HG03571 (cell line): ENCODE measurements at regions not wholly inside any gene's neighbourhood (a gene's known extent, or its start where the extent isn't known, plus 50 kb on each side); places are given as distances from the start of the nearest gene placed in this dataset.
"Not testable (repeated sequence)": the region's sequence is repeated elsewhere in the genome, so short reads cannot be mapped to it uniquely, and the experiment has no call there.

Source experiments
- ATAC-seq: cut with Tn5 transposase; IDR thresholded peaks from one replicate; pipeline ENCODE4 v1.9.1; 2021; ENCODE audit not compliant: unreplicated experiment

DNA sequence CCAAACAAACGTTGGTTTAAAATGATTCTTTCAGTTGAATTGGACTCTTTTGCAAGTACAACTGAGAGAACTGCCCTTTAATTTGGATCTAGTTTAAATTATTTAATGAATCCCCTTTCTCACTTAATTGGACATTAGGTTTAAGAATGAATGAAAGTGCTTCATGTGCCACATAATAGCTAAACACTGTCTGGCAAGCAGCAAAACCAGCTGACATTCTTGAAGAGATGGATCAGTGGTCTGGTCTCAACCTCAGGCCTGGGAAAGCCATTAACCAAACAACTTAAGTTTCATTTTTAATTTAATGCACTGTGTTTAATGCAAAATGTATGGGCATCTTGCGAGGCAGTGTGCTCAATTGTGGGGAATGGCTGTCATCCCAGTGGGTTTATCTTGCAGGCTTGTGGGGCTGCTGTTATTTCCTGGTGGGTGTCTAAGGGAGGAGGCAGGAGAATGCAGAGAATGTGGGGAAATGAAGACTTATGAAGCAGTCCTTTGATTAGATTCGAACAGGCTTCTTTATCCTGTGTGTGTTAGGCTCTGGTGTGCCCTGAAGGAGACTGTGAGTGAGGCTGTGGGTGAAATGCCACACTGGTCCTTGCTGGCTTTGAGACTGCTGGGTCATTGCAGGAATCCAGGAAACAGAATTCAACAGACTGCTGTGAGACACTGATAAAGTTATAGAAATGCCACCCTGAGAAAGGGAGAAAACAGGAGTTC is 144.1 kb upstream of the PELI2 start:
- ATAC-seq: no peak

DNA sequence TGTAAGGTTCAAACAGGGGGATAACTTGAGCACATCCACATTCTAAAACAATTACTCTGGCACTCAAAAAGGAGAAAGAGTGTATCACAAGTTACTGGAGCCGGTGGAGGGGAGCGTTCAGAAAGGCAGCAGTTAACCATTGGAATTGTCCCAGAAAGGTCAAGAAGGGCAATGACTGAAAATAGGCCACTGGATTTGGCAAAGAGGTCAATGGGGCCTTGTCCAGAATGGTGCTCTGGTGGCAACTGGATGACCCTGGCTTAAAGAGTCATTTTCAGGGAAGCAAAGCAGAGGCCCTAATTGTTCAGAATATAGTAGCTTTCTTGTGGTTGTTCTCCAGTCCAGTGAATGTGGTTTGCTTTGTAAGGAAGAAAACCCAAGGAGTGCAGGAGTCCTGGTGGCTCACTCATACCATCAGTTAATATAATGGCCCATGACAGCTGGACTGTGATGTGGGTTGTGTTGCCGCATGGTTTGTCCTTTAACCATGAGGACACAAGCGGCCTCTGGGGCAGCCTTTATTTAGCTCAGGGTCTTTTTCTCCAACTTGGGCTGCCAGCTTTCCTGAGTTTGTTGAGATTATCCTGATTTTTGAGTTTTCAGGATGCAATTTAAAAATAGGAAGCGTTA is 142.8 kb upstream of the PELI2 start:
- no peak for ATAC-seq

DNA sequence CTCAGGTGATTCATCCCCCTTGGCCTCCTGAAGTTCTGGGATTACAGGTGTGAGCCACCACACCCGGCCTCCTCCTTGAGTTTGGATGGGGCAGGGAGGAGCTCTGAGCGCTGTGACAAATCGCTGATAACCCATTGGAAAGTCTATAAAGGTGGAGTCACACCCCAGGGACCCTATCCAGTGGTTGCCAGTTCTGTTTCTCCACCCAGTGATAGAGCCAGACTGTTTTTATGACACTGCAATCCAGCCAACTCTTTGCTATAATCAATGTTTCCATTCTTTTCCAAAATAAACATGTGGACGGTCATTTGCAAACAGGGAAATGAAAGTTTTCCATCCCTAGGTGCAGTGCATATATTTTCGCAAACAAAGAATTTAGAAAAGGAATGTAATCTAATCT is 142.0 kb upstream of the PELI2 start:
- no peak for ATAC-seq

DNA sequence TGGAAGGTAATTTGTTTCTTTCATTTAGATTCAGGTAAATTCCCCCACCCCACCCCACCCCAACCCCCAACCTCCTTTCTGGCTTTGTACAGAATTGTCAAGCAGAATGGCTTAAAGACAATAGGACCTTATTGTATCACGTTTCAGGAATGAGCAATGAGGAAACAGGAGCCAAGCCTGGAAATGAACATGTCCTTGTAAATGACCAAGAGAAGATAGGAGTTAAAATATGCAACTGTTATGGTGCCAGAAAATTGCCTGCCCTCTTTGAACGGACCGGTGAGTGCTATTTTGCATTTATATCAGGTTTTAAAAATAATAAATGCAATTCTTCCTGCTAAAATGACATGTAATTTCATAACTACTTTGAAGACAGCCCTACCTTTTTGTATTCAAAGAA is 141.6 kb upstream of the PELI2 start:
- ATAC-seq: no peak

DNA sequence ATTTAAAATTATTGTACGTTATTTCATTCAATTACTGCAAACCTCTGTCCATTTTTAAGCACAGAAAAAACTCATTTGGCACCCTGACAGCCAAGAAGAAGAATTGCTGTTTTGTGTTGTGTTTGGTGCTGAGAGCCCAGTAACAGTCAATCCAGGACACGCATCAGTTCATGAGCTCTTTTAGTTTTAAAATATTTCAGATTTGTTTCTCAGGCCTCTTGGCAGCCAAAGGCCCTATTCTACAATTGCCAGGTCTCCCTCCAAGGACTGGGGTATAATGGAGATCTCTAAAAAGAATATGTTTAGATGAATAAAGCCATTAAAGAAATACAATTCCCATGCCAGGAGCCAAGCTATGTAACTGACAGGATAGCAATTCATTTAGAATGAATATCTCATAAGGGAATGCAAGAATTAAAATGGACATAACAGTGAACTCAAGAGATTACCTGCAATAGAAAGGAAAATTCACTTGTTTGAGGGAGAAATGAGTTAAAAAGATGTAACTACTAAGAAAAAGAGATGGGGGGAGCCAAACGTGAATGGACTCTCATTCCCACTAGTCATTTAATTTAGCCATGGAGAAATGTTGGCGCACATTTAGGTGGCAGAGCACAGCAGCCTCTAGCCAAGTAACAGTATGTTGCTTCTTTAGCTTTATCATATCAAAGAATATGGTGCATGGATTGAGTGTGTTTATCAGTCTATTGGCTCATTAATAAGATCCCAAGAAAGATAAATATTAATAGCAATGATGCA is 140.6 kb upstream of the PELI2 start:
- ATAC-seq: no peak

DNA sequence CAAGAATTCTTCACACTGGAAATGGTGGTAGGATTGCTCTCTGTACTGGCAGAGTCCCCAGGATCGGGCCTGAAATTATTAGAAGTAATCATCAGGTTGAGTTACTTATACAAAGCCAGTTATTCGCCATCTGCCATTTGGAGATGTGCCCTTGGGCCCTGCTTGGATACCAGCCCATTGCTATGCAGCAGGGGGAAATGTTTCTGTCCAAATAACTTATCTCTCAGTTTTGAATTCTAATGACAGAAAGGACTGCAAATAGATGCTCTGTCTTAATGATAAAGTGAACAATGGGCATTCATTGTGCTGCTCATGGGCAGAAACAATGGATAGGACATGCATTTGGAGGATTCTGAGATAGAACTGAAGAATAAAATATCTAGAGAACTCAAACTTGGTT is 139.1 kb upstream of the PELI2 start:
- ATAC-seq: no peak

DNA sequence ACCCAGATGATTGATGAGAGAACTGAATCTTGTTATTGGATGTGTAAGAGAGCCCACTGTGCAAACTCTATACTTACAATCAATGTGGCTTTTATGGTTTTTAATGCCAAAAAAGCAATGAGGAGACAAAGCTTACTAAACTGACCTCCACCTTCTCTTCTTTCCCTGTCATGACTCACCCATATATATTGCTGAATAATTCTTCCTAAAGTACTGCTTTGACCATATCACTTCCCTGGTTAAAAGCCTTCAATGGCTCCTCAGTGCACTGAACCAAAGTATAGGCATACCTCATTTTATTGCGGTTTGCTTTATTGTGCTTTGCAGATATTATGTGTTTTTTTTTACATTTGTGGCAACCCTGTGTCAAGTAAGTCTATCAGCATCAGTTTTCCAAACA is 138.4 kb upstream of the PELI2 start:
- no peak for ATAC-seq

DNA sequence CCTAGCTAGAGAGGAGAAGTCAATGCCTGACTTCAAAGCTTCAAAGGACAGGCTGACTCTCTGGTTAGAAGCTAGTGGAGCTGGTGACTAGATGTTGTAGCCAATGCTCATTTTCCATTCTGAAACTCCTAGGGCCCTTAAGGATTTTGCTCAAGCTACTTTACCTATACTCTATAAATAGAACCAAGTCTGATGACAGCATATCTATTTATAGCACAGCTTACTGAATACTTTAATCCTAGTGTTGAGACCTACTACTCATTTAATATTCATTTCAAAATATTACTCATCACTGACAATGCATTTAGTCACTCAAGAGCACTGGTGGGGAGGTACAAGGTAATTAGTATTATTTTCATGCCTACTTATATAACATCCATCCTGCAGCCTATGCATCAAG is 137.2 kb upstream of the PELI2 start:
- no peak for ATAC-seq

DNA sequence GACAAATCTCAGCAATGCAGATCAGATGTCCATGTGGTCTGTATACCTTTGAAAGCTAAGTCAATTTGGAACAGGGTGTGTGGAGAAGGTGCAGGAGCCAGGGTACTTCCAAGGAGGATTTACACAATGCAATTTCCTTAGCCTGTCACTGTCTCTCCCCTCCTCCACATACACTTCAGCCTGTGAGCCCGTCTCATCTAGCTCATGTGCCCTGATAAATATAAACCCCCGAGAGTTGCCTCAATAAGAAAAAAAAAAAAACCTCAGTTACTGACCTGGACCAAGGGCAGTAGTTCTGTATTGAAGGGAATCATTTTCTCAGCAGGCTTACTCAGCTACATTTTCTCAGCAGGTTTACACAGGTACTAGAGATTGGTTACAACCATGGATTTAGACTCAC is 132.1 kb upstream of the PELI2 start:
- no peak for ATAC-seq

DNA sequence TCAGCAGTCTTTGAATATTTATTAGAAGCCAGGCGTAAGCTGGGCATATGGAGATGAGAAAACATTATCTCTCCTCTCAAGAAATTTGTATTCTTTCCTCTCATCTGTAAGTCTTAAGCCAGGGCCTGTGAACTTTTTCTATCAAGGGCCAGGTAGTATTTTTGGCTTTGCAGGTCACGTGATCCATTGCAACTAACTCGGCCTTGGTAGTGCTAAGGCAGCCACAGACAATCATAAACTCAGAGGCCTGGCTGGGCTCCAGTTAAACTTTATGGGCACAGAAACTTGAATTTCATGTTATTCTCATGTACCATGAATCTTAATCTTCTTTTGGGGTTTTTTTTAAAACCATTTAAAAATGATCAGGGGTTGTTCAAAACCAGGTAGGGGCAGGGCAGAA is 117.4 kb upstream of the PELI2 start:
- no peak for ATAC-seq

DNA sequence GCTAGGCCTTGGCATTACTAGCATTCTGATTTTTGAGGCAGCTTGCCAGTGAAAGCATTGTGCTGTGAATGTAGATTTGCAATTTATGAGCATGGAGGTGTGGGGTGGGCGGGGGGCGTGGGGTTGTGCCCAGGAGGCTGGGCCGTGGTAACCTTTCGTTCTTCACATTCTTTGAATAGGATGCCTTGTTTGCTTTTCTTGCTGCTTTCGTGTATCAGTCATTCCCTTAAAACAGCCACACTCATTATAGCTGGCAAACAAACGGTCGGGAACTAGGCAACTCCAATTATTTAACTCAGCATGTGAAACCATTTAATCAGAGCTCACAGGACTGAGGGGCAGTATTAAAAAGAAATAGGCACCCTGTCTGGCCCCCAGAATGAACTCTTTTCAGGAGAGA is 115.9 kb upstream of the PELI2 start:
- ATAC-seq: no peak

DNA sequence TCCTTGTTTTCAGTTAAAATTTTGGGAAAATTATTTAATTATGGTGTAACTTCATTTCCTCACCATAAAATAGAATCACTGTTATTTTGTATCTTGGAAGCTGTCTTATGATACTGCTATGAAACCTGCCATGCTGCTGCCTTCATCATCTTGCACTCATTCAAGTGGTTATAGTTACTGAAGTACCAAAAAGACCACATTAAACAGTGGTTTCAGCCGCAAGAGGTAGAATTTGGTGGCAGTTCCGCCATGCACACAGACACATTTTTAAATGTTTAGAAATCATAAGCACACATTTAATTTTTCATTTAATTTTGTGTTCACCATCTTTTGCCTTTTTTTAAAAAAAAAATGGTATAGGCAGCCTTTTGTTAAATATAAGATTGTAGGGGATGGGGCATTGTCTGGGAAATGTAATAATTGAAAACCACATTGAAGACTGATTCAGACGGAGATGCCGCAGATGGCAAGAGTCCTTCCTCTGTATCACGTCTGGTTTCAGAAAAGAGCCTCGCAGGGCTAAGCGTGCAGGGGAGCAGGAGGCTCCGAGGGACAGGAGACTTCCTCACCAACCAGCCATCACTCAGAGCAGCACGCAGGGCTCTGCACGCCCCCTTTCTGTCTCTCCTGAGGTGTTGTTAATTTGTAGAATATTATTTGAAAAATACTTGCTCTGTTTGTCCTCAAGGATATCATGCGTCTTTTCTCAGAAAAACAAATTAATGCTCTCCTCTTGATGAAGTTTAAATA is 115.2 kb upstream of the PELI2 start:
- no peak for ATAC-seq

DNA sequence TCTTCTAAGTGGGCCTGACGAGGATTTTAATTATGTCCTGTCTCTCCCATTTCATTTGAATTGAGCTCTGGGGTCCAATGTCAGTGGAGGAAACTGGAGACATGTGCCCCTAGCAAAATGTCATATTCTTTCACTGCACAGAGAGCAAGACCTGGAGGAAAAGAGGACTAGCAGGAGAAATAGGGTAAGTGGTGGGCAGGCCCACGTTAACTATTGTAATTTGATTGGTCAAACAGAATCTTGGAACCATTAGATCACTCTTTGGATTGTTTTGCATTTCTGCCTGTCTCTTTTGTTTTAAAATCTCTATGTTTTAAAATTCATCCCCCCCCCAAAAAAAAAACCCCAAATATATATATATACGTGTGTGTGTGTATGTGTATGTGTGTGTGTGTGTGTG is 113.9 kb upstream of the PELI2 start:
- no peak for ATAC-seq

DNA sequence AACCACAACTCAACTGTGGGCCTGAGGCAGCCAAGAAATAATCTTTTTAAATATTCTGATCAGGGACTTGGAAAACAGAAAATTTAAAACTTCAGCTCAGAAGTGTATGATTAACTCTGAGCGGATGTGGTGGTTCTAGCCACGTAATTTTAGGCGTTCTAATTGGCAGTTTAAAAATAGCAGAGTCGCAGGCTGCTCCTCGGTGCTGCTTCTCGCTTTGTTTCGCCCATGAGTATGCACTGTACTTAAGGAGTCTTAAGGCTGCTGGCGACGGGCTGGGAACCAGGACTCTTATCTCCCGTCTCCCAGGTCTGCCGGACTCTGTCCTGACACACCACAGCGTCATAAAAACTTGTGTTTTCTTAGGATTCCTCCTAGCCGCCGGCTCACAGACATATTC is 113.4 kb upstream of the PELI2 start:
- peak; percentile 58 for ATAC-seq

DNA sequence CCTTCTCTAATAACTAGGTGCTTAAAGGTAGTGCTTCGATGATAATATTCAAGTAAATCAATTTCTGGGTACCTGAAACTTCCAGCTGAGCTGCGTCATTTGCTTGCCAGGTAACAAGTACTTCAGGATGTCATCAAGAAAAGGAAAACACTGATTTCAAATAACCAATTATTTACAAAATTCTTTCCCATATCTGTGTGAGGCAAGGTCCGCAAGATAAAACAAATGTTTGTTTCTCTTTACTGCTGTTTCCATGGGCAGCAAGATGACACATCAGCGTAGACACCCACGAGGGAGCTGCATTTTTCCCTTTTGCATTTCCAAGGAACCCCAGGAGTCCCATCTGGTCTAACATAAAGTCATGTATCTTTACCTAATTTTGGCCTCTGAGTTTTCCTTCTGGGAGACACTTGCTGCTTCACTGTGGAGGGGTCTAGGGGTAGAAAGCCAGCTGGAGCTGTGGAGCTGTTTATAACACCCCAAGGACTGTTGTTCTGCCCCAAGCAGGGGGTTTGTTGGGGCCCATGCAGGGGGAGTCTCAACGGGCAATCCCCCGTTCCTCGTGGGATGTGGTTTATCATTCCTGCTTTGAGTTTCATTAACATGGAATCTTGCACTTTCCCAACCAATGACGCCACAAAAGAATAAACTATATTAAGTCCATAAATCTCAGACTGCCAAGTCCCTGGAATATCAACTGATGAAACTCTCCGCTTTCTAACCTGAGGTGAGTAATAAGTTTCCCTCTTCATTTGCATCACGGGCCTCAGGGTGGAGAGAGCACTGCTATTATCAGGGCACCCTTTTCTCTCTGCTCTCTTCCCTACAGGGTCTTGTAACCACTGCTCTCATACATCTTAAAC is 112.8 kb upstream of the PELI2 start:
- no peak for ATAC-seq

DNA sequence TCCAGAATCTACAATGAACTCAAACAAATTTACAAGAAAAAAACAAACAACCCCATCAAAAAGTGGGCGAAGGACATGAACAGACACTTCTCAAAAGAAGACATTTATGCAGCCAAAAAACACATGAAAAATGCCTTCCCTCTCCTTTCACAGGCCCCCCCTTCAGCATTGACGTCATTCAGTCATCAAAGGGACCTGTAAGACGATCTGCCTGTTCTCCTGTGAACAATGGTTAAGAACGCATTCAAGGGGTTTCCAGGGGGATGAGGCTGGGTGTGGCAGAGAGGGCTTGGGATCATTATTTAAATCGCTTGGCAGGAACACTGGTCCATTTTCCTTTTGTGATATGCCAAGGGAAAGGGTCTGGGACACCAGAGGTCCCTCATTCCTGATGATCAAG is 110.7 kb upstream of the PELI2 start:
- ATAC-seq: not testable (repeated sequence)

DNA sequence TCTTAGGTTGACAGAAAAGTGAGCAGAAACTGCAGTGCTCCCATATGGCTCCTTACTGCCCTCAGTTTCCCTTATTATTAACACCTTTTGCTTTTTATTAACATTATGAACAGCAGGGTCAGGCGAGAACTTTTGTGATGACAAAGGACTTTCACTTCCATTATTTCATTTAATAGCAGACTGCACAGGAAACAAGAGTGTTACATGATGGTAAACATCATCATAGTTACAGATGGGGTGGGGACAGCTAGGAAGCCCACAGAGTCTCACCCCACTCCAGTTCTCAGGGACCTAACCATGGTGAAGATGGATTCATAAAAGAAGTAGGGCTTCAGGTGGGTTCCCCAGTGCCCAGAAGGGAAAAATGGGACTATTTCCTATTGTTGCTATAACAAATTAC is 110.1 kb upstream of the PELI2 start:
- ATAC-seq: no peak

DNA sequence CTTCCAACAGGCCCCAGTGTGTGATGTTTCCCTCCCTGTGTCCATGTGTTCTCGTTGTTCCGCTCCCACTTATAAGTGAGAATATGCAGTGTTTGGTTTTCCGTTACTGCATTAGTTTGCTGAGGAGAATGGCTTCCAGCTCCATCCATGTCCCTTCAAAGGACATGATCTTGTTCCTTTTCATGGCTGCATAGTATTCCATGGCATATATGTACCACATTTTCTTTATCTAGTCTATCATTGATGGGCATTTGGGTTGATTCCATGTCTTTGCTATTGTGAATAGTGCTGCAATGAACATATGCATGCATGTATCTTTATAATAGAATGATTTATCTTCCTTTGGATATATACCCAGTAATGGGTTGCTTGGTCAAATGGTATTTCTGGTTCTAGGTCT is 109.5 kb upstream of the PELI2 start:
- not testable (repeated sequence) for ATAC-seq

DNA sequence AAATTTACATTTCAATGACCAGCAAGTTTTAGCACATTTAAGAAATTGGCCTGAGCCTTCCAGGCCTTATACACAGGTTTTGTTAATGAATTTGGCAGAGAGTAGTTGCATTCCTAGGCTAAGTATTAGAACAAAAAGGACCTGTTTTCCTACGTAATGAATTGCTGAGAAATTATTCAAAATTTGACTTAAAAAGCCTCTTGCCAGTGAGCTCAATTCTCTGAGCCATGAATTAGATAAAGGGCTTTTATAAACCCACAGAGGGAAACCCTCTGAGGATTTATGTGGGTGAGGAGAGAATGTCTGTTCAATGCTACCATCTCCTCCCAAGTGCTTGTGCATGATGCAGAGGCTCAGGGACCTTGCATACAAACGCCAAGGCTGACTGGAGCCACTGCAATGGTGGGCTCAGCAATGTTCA is 94.5 kb upstream of the PELI2 start:
- no peak for ATAC-seq

DNA sequence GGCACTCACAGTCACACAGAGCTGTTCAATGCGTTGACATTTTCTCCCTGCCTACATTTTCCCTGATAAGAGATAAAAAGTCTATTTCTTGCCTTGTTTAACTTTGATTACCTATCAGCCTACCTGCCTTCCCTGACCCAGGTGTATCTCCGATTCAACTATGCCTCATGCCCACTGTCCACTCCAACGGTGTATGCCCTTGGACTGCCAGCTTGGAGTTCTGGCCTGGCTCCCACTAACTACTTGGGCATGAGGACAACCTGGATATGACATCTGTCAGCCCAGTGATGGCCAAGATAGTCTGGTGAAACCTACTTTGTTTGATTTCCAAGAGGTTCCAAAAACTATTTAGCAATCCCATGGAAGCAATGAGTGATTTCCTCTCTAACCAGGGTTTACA is 93.0 kb upstream of the PELI2 start:
- ATAC-seq: no peak

DNA sequence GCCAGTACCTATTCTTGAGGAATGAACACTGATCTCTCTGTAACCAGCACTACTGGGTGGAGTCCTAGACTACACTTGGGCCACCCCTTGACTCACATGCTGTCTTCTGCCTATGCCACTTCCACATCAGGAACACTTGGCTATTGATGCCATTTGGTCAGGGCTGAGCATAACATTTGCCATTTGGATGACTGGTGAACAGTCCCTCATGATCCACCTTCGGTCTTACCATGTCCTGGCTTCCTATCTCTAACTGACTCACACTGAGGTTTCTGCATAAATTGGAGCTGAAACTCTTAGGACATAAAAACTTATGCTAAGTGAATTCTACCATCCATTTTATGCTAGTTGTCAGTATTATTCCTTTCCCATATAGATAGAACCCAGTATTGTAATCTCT is 91.7 kb upstream of the PELI2 start:
- no peak for ATAC-seq
